LNCAP (cell line): ENCODE measurements at regions not wholly inside any gene's neighbourhood (a gene's known extent, or its start where the extent isn't known, plus 50 kb on each side); places are given as distances from the start of the nearest gene placed in this dataset.

Experiments used
- TF ChIP-seq, protein P1 (sequence below): fragments of 450-650 bp; IDR thresholded peaks from 2 replicates; pipeline ENCODE4 v1.5.1; 2017; ENCODE audit warnings: mild to moderate bottlenecking

GRCh38 chr11:45457649-45458048 is 171.5 kb upstream of the SYT13 start:
- TF ChIP-seq, protein P1, sequence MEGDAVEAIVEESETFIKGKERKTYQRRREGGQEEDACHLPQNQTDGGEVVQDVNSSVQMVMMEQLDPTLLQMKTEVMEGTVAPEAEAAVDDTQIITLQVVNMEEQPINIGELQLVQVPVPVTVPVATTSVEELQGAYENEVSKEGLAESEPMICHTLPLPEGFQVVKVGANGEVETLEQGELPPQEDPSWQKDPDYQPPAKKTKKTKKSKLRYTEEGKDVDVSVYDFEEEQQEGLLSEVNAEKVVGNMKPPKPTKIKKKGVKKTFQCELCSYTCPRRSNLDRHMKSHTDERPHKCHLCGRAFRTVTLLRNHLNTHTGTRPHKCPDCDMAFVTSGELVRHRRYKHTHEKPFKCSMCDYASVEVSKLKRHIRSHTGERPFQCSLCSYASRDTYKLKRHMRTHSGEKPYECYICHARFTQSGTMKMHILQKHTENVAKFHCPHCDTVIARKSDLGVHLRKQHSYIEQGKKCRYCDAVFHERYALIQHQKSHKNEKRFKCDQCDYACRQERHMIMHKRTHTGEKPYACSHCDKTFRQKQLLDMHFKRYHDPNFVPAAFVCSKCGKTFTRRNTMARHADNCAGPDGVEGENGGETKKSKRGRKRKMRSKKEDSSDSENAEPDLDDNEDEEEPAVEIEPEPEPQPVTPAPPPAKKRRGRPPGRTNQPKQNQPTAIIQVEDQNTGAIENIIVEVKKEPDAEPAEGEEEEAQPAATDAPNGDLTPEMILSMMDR = no peak

- TF ChIP-seq, protein P1 = no peak
These were observed 170.5 kb upstream of the SYT13 start for GRCh38 chr11:45456686-45457085.

DNA sequence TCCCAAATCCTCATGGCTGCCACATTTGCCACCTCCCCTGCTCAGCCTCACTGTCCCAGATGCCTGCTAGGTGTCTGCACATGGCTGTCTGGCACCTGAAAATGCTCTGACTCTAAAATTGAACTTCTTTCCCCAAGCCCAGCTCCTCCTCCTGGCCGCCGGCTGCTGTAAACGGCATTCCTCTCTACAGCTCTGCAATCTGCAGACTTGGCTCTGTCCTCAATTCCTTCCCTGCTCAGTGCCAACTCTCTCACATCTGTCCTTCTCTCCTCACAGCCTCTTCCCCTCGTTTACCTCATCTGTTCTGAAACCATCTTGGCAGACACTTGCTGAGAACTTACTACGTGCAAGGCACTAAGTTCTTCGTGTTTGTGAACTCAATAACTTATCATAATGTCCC is 169.4 kb upstream of the SYT13 start:
- TF ChIP-seq, protein P1 = no peak

- TF ChIP-seq, protein P1 = no peak
These were observed 168.8 kb upstream of the SYT13 start for GRCh38 chr11:45454917-45455401.

DNA sequence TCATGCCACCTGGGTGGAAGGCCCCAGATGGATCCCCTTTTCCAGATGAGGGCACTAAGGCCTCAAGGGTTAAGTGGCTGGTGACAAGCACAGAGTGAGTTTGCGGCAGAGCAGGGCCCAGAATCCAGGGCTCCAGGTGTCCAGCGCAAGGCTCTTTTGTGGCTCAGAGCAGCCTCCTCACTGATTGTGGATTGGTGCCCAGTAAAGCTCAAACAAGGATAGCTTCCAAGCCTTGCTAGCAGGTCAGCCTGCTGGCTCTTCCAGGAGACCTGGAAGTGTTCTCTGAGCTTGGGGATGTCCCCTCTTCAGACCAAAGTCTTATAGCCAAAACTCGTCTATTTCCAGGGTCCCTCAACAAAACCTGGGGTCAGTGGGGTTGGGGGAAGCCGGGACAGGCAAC is 167.6 kb upstream of the SYT13 start:
- TF ChIP-seq, protein P1 = no peak

DNA sequence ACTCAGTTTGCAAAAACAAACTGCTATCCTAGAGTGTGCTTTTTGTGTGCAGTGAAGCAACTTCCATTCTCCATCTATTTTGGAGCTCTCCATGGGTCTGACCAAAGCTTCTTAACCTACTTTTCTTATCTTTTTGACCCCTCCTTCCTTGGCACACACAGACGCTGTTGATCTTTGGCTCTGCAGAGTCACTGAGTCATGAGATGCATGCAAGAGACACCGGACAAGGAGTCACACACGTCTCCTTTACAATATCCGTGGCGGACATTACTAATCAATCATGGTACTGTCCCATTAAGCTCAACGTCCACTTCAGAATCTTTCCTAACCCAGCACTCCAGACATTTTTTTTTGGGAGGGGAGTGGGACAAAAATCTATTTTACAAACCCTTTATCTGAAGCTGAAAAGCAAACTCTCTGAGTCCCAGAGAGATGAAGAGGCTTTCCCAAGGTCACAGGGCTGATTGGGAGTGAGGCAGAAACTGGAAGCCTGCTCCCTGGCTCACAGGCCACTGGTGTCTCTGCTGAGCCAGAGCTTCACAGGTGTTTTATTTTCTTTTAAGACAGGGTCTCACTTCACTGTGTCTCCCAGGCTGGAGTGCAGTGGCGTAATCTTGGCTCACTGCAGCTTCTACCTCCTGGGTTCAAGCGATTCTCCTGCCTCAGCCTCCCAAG is 165.8 kb upstream of the SYT13 start:
- TF ChIP-seq, protein P1 = no peak

DNA sequence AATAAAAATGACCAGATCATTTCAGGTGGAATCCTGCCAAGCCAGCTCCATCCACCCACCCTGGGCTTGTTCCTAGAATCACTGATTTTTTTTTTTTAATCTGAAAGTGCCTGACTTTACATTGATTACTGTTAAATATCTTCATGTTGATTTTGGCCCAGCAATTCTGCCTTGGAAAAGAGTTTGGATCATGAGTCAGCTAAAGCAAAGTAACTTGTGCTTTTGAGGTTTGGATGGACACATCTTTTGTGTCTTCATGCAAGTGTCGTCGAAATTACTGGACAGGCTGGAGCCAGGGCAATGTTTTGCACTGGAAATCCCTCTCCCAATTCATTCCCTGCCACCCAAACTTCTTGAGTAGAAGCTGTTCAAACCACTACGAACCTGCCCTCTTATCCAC is 164.0 kb upstream of the SYT13 start:
- TF ChIP-seq, protein P1 = no peak
